ENCODE measurements at regions not wholly inside any gene's neighbourhood (a gene's known extent, or its start where the extent isn't known, plus 50 kb on each side); places are given as distances from the start of the nearest gene placed in this dataset.

DNA sequence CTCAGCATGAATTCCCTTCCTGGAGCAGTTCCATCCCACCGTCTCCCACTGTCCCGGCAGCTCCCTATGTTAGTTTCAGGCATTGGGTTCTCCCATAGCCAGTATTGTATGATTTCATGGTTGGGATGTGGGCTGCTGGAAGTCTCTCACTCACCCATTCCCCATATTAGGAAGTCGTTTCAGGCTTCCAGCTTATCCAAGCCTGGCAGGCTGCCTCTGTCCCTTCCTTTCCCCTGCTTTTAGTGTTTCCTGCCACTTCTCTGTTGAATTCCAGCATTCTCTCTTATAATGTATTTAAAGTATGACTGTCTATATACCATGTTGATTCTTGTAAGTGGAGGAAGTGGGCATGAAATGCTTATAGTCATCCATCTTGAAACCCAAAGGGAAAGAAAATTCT lies 309.7 kb upstream of the RBMS3 start:
- TF ChIP-seq, protein P1, sequence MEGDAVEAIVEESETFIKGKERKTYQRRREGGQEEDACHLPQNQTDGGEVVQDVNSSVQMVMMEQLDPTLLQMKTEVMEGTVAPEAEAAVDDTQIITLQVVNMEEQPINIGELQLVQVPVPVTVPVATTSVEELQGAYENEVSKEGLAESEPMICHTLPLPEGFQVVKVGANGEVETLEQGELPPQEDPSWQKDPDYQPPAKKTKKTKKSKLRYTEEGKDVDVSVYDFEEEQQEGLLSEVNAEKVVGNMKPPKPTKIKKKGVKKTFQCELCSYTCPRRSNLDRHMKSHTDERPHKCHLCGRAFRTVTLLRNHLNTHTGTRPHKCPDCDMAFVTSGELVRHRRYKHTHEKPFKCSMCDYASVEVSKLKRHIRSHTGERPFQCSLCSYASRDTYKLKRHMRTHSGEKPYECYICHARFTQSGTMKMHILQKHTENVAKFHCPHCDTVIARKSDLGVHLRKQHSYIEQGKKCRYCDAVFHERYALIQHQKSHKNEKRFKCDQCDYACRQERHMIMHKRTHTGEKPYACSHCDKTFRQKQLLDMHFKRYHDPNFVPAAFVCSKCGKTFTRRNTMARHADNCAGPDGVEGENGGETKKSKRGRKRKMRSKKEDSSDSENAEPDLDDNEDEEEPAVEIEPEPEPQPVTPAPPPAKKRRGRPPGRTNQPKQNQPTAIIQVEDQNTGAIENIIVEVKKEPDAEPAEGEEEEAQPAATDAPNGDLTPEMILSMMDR (IDR thresholded peaks at IDR 0.05; ENCODE audit: insufficient read depth, low read length, poor library complexity, severe bottlenecking): no peak
- no peak for TF ChIP-seq EZH2phosphoT487 (conservative IDR thresholded peaks at IDR 0.05; ENCODE audit: low read length)
